GM20000 (cell line): ENCODE measurements at regions not wholly inside any gene's neighbourhood (a gene's known extent, or its start where the extent isn't known, plus 50 kb on each side); places are given as distances from the start of the nearest gene placed in this dataset.

ENCODE experiments used
- DNase-seq: peaks from one replicate; pipeline ENCODE4 v3.0.0; 2012; ENCODE audit warnings: low spot score
- TF ChIP-seq, protein P1 (sequence below): IDR thresholded peaks from 2 replicates; pipeline ENCODE4 v1.5.1; 2012; ENCODE audit warnings: mild to moderate bottlenecking, control low read depth; ENCODE audit errors: extremely low read depth, missing control alignments

- TF ChIP-seq, protein P1, sequence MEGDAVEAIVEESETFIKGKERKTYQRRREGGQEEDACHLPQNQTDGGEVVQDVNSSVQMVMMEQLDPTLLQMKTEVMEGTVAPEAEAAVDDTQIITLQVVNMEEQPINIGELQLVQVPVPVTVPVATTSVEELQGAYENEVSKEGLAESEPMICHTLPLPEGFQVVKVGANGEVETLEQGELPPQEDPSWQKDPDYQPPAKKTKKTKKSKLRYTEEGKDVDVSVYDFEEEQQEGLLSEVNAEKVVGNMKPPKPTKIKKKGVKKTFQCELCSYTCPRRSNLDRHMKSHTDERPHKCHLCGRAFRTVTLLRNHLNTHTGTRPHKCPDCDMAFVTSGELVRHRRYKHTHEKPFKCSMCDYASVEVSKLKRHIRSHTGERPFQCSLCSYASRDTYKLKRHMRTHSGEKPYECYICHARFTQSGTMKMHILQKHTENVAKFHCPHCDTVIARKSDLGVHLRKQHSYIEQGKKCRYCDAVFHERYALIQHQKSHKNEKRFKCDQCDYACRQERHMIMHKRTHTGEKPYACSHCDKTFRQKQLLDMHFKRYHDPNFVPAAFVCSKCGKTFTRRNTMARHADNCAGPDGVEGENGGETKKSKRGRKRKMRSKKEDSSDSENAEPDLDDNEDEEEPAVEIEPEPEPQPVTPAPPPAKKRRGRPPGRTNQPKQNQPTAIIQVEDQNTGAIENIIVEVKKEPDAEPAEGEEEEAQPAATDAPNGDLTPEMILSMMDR = no peak
- DNase-seq = no peak
Observed at GRCh38 chr1:25088180-25088701, 144.1 kb downstream of the SYF2 start.

GRCh38 chr1:25086518-25087079 is 145.7 kb downstream of the SYF2 start:
- TF ChIP-seq, protein P1 = no peak
- DNase-seq = no peak

DNA sequence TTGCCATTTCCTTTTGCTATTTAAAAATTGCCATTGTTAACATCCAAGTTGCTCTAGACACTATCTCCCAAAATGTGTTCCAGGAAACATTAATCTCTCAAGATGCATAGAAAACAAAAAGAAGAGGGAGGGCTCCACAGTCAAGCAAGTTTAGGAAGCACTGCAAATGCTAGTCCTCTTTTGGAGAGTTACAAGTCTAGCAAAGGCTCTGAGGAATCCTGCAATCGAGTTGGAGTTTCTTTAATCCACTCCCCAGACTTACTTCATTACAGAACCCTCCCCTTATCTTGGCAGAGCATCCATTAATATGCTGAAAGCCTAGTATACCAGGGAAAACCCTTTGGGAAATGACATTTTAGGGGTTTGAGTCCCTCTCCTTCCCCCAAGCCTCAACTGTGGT is 147.9 kb downstream of the SYF2 start:
- no peak for DNase-seq
- TF ChIP-seq, protein P1 = no peak

DNA sequence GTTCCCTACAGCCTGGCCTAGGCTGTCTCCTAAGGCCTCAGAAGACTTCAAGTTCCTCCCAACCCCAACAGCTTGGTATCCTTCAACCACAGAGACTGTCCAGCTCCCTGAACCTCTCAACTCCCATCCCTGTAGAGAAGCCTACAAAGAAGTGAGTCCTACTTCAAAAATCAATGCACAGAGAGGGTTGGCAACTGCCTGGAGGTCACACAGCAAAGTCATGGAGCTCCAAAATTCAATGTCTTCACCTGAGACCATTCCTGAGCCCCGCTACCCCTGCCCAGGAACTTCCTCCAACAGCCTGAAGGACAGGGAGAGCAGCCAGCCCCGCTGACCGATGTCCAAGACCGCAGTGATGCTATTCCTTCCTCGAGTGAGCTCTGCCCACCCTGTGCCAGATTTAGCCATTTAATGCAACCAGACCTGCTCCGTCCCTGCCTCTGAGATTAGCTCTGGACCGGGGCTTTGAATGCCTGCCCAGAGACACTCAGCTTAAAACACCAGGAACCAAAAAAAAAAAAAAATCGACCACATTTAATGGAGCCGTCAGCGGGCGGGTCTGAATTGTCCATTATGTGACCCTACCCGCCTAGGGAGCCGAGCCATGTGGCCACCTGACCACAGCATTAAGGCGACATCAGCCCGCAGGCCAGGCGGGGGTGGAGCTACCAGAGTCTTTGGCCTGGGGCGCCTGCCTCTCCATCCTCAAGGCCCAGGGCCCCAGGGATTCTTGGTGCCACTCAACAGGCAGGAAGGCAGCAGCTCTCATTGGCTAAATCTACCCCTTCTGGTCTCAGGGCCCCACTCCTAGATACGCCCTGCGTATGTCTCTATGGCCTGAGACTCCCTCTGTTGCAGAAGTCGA is 148.6 kb downstream of the SYF2 start:
- no peak for DNase-seq
- TF ChIP-seq, protein P1 = no peak

GRCh38 chr1:25082995-25083394 is 149.3 kb downstream of the SYF2 start:
- TF ChIP-seq, protein P1 = no peak
- no peak for DNase-seq

GRCh38 chr1:25082216-25082899 is 149.9 kb downstream of the SYF2 start:
- DNase-seq = no peak

More at GRCh38 chr1:25082216-25082899, 149.9 kb downstream of the SYF2 start:
- TF ChIP-seq, protein P1 = no peak
